ENCODE measurements at regions not wholly inside any gene's neighbourhood (a gene's known extent, or its start where the extent isn't known, plus 50 kb on each side); places are given as distances from the start of the nearest gene placed in this dataset.

DNA sequence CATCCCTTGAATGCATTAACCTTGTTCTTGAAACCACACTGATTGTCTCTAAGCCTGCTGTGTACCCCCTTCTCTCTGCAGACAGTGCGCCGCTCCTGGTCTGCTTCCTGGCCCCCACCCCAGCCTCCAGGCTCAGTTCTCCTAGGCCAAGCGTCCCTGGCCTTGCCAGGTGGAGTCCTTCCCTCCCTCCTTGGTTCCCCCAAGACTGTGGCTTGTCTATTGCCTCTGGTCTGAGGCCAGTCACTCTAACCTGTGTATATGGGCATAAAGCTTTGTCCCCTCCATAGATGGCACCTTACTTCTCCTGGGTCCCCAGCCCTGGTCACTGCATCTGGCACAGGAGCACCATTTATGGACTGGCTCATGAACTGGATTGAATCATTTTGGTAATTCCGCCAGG, 133.5 kb upstream of the EEPD1 start:
- intact Hi-C loops (cut with micrococcal nuclease; ENCODE audit: unreplicated experiment) = no loop called here
- no peak overlapping the region for H3K4me2 ChIP-seq (ENCODE audit: control insufficient read depth, insufficient read depth)
- CTCF ChIA-PET = interaction anchor here (1.0 to 3.5 kb wide), 4 partner anchors 9 to 299 kb away, joined by 3 to 21 read pairs (median 14); no protein-coding TSS in a partner anchor
- H3K79me2 ChIP-seq (ENCODE audit: control insufficient read depth, insufficient read depth, low read length) = no peaks in the 10 kb centered on the region
- ATAC-seq = no peak
- in situ Hi-C loops (cut with MboI) = no loop called here
- SMC1A ChIA-PET (ENCODE audit: uncharacterized antibody, unreplicated experiment) = interaction anchor here (0.9 to 2.0 kb wide), 3 partner anchors 33 to 212 kb away, joined by 3 to 6 read pairs (median 3); no protein-coding TSS in a partner anchor
- H2AFZ ChIP-seq (ENCODE audit: control insufficient read depth, low read depth, low read length) = no peak overlapping the region
- TF ChIP-seq ZNF274 (IDR thresholded peaks at IDR 0.05; ENCODE audit: insufficient read depth, insufficient read length) (no peak), NFYB (IDR thresholded peaks at IDR 0.05; ENCODE audit: insufficient read depth, low read depth, low read length) (no peak), YY1 (IDR thresholded peaks at IDR 0.05; ENCODE audit: low read depth, low read length) (no peak), RCOR1 (conservative IDR thresholded peaks at IDR 0.05; ENCODE audit: low read depth, low read length) (no peak), STAT1 (conservative IDR thresholded peaks at IDR 0.05) (no peak), ATF2 (IDR thresholded peaks at IDR 0.05; ENCODE audit: low read length) (no peak), NR2C2 (IDR thresholded peaks at IDR 0.05; ENCODE audit: borderline replicate concordance, control insufficient read depth, insufficient read length, low read depth) (no peak), POU2F2 (IDR thresholded peaks at IDR 0.05; ENCODE audit: borderline replicate concordance, low read depth, low read length) (no peak), MXI1 (IDR thresholded peaks at IDR 0.05; ENCODE audit: low read depth, low read length) (no peak), CEBPB (IDR thresholded peaks at IDR 0.05; ENCODE audit: borderline replicate concordance in 1 of 2, low read depth in 2 of 2, low read length in 2 of 2) (no peak), CBX5 (IDR thresholded peaks at IDR 0.05; ENCODE audit: low read depth) (no peak), GATAD2B (conservative IDR thresholded peaks at IDR 0.05; ENCODE audit: low read depth) (no peak), TCF7 (IDR thresholded peaks at IDR 0.05; ENCODE audit: borderline replicate concordance) (no peak)
- no peak overlapping the region for H3K4me3 ChIP-seq
- no peaks in the 10 kb centered on the region for H4K20me1 ChIP-seq (ENCODE audit: control insufficient read depth, insufficient read depth)
- no peak for FAIRE-seq
- no peaks in the 10 kb centered on the region for H3K4me1 ChIP-seq (ENCODE audit: control insufficient read depth, insufficient read depth, low read length)
- no peak overlapping the region for H3K9ac ChIP-seq (ENCODE audit: control insufficient read depth, insufficient read depth, low read length)
- H3K36me3 ChIP-seq (ENCODE audit: control insufficient read depth in 2 of 2, insufficient read depth in 2 of 2, low read length in 1 of 2) = no peaks in the 10 kb centered on the region
- H3K27ac ChIP-seq (ENCODE audit: control insufficient read depth, insufficient read depth) = no peak overlapping the region
- WGBS (ENCODE audit: insufficient coverage, insufficient replicate concordance, low lambda C conversion rate, missing lambda C conversion rate) = 51% methylated on average over 4 of the region's 4 CpGs
- no peaks in the 10 kb centered on the region for H3K27me3 ChIP-seq (replicated peaks in 1 of 2; ENCODE audit: control insufficient read depth in 2 of 2, insufficient read depth in 2 of 2, low read length in 1 of 2)
- no peaks in the 10 kb centered on the region; the same call in 2 of the 3 replicates for H3K9me3 ChIP-seq (replicated peaks; ENCODE audit: control insufficient read depth, insufficient read depth, low read length)
- no TSS peak for BruUV-seq (replicated peaks)
- POLR2A ChIA-PET = no interaction called here
- RAD21 ChIA-PET (ENCODE audit: unreplicated experiment) = interaction anchor here (2.4 kb wide), 1 partner anchor 272 kb away, joined by 14 read pairs; no protein-coding TSS in a partner anchor
- DNase-seq (ENCODE audit: low read depth, low spot score) = no peak
